Astrocyte (in vitro differentiated cells and primary cell): ENCODE measurements at regions not wholly inside any gene's neighbourhood (a gene's known extent, or its start where the extent isn't known, plus 50 kb on each side); places are given as distances from the start of the nearest gene placed in this dataset.

Experiments used
- DNase-seq: peaks from one replicate; pipeline ENCODE4 v3.0.0-alpha.2; 2010; ENCODE audit warnings: low read depth
- FAIRE-seq: peaks from 2 replicates; lab custom pipeline; 2011; peaks lifted over from hg19 to GRCh38; lab: Jason Lieb, UNC
- H2AFZ ChIP-seq: 2 replicates; pipeline ENCODE4 v1.6.0; 2012; ENCODE audit warnings: low read depth, low read length, inconsistent platforms
- H3K27ac ChIP-seq: 2 replicates; pipeline ENCODE4 v1.5.1; 2011; ENCODE audit warnings: low read depth, low read length, inconsistent platforms
- H3K27me3 ChIP-seq: 2 replicates; pipeline ENCODE4 v1.6.0; 2011; ENCODE audit warnings: low read length, inconsistent platforms; ENCODE audit not compliant: insufficient read depth
- H3K36me3 ChIP-seq: 2 replicates; pipeline ENCODE4 v1.5.1; 2011; ENCODE audit warnings: low read length, inconsistent platforms; ENCODE audit not compliant: insufficient read depth
- H3K4me1 ChIP-seq: 2 replicates; pipeline ENCODE4 v1.5.1; 2011; ENCODE audit warnings: low read length, inconsistent platforms; ENCODE audit not compliant: insufficient read depth
- H3K4me2 ChIP-seq: 2 replicates; pipeline ENCODE4 v1.6.0; 2012; ENCODE audit warnings: low read length, inconsistent platforms
- H3K4me3 ChIP-seq: 2 replicates; pipeline ENCODE4 v1.5.1; 2011; ENCODE audit warnings: low read depth, mild to moderate bottlenecking, low read length, inconsistent platforms; ENCODE audit not compliant: insufficient read depth
- H3K79me2 ChIP-seq: 2 replicates; pipeline ENCODE4 v1.6.0; 2012; ENCODE audit warnings: mild to moderate bottlenecking, low read length, inconsistent platforms; ENCODE audit not compliant: insufficient read depth
- H3K9ac ChIP-seq: 2 replicates; pipeline ENCODE4 v1.6.0; 2012; ENCODE audit warnings: mild to moderate bottlenecking, low read length, inconsistent platforms
- H3K9me3 ChIP-seq: 2 replicates; pipeline ENCODE4 v1.5.1; 2012; ENCODE audit warnings: low read depth, mild to moderate bottlenecking, low read length, inconsistent platforms; ENCODE audit not compliant: insufficient read depth
- H4K20me1 ChIP-seq: 2 replicates; pipeline ENCODE4 v1.6.0; 2012; ENCODE audit warnings: low read length, inconsistent platforms; ENCODE audit not compliant: insufficient read depth
- H3K27ac Mint-ChIP-seq: one replicate; pipeline ENCODE4 v1.8.0; 2021; ENCODE audit warnings: mild to moderate bottlenecking, mixed read lengths; ENCODE audit not compliant: unreplicated experiment
- H3K27me3 Mint-ChIP-seq: one replicate; pipeline ENCODE4 v1.8.0; 2021; ENCODE audit warnings: low read depth, mixed read lengths; ENCODE audit not compliant: unreplicated experiment
- H3K36me3 Mint-ChIP-seq: one replicate; pipeline ENCODE4 v1.8.0; 2021; ENCODE audit warnings: low read depth, mixed read lengths; ENCODE audit not compliant: unreplicated experiment
- H3K4me1 Mint-ChIP-seq: one replicate; pipeline ENCODE4 v1.8.0; 2021; ENCODE audit warnings: low read depth, mixed read lengths; ENCODE audit not compliant: unreplicated experiment
- H3K4me3 Mint-ChIP-seq: one replicate; pipeline ENCODE4 v1.8.0; 2021; ENCODE audit warnings: mild to moderate bottlenecking, moderate library complexity, mixed read lengths; ENCODE audit not compliant: unreplicated experiment
- H3K9me3 Mint-ChIP-seq: one replicate; pipeline ENCODE4 v1.8.0; 2021; ENCODE audit warnings: mild to moderate bottlenecking, mixed read lengths; ENCODE audit not compliant: unreplicated experiment
- CTCF ChIP-seq: IDR thresholded peaks from 2 replicates; pipeline ENCODE4 v1.5.1; 2011; ENCODE audit warnings: low read depth, mild to moderate bottlenecking, inconsistent platforms, low read length, moderate library complexity; ENCODE audit not compliant: insufficient read depth
- EZH2 ChIP-seq: IDR thresholded peaks from 2 replicates; pipeline ENCODE4 v1.6.1; 2012; ENCODE audit warnings: mild to moderate bottlenecking, low read length, inconsistent platforms; ENCODE audit not compliant: insufficient read depth

GRCh38 chr14:49052521-49052920 lies 533.7 kb downstream of the RPS29 start:
- H3K36me3 Mint-ChIP-seq, result no peaks in the 10 kb centered on the region
- Histone ChIP-seq H3K79me2 (no peaks in the 10 kb centered on the region), H3K9ac (no peak overlapping the region), H3K9me3 (no peaks in the 10 kb centered on the region), H3K27me3 (no peaks in the 10 kb centered on the region), H2AFZ (no peak overlapping the region), H3K27ac (no peak overlapping the region), H3K36me3 (no peaks in the 10 kb centered on the region), H4K20me1 (no peaks in the 10 kb centered on the region), H3K4me3 (no peak overlapping the region), H3K4me1 (no peaks in the 10 kb centered on the region), H3K4me2 (no peak overlapping the region)
- H3K27me3 Mint-ChIP-seq, result no peaks in the 10 kb centered on the region
- TF ChIP-seq EZH2, result no peak
- FAIRE-seq, result no peak
- peak; percentile 63 for DNase-seq
- no peak overlapping the region for H3K27ac Mint-ChIP-seq
- no peaks in the 10 kb centered on the region for H3K9me3 Mint-ChIP-seq
- H3K4me3 Mint-ChIP-seq, result no peak overlapping the region
- peaks cover 23% of the 10 kb centered on the region for H3K4me1 Mint-ChIP-seq

GRCh38 chr14:49051328-49052060 lies 534.7 kb downstream of the RPS29 start:
- DNase-seq, result peak; percentile 64
- Histone ChIP-seq H3K4me1 (no peaks in the 10 kb centered on the region), H3K4me2 (no peak overlapping the region), H3K27ac (no peak overlapping the region), H3K9me3 (no peaks in the 10 kb centered on the region), H3K4me3 (no peak overlapping the region), H3K79me2 (no peaks in the 10 kb centered on the region), H3K36me3 (no peaks in the 10 kb centered on the region), H4K20me1 (no peaks in the 10 kb centered on the region), H3K9ac (no peak overlapping the region), H2AFZ (no peak overlapping the region), H3K27me3 (no peaks in the 10 kb centered on the region)
- Mint-ChIP-seq H3K27ac (peak overlapping the region; percentile 56), H3K4me3 (no peak overlapping the region), H3K36me3 (no peaks in the 10 kb centered on the region), H3K9me3 (no peaks in the 10 kb centered on the region), H3K4me1 (peaks cover 23% of the 10 kb centered on the region), H3K27me3 (no peaks in the 10 kb centered on the region)
- no peak for FAIRE-seq
- no peak for TF ChIP-seq EZH2
- no peak for TF ChIP-seq CTCF

GRCh38 chr14:49050822-49051221 lies 535.4 kb downstream of the RPS29 start:
- no peak overlapping the region for H2AFZ ChIP-seq
- H3K79me2 ChIP-seq, result no peaks in the 10 kb centered on the region
- H3K27me3 ChIP-seq, result no peaks in the 10 kb centered on the region
- Mint-ChIP-seq H3K27ac (peak overlapping the region; percentile 56), H3K4me3 (no peak overlapping the region), H3K36me3 (no peaks in the 10 kb centered on the region), H3K4me1 (peaks cover 22% of the 10 kb centered on the region), H3K27me3 (no peaks in the 10 kb centered on the region), H3K9me3 (no peaks in the 10 kb centered on the region)
- no peak for TF ChIP-seq EZH2
- TF ChIP-seq CTCF, result no peak
- H3K9ac ChIP-seq, result no peak overlapping the region
- H3K27ac ChIP-seq, result no peak overlapping the region
- no peaks in the 10 kb centered on the region for H3K9me3 ChIP-seq
- H3K4me3 ChIP-seq, result no peak overlapping the region
- no peaks in the 10 kb centered on the region for H3K4me1 ChIP-seq
- H4K20me1 ChIP-seq, result no peaks in the 10 kb centered on the region
- DNase-seq (peak; percentile 25), FAIRE-seq (no peak)
- H3K4me2 ChIP-seq, result no peak overlapping the region
- H3K36me3 ChIP-seq, result no peaks in the 10 kb centered on the region
